SU-DHL-6 (cell line): ENCODE measurements at regions not wholly inside any gene's neighbourhood (a gene's known extent, or its start where the extent isn't known, plus 50 kb on each side); places are given as distances from the start of the nearest gene placed in this dataset.

Experiments
- H2AFZ ChIP-seq: fragments of 200-600 bp; sonication (generic); 2 replicates; pipeline ENCODE4 v1.6.1; 2014; ENCODE audit warnings: low read depth, mild to moderate bottlenecking, moderate library complexity, mixed read lengths, antibody characterized with exemption, low read length; ENCODE audit not compliant: severe bottlenecking
- H3F3A ChIP-seq: fragments of 200-600 bp; shearing (Covaris generic); 2 replicates; pipeline ENCODE4 v1.6.0; 2016; ENCODE audit warnings: antibody characterized with exemption, mild to moderate bottlenecking; ENCODE audit not compliant: insufficient read depth
- H3K27ac ChIP-seq: fragments of 200-600 bp; sonication (generic); 2 replicates; pipeline ENCODE4 v1.5.1; 2016; ENCODE audit warnings: low read depth, mild to moderate bottlenecking, low read length, moderate library complexity, mixed read lengths
- H3K27me3 ChIP-seq: fragments of 200-600 bp; sonication (generic), shearing (Covaris generic); 2 replicates; pipeline ENCODE4 v1.6.0; 2014; ENCODE audit warnings: mild to moderate bottlenecking, low read length
- H3K36me3 ChIP-seq: fragments of 200-600 bp; sonication (generic); 2 replicates; pipeline ENCODE4 v1.6.1; 2014; ENCODE audit warnings: mild to moderate bottlenecking, low read length, mixed read lengths
- H3K4me2 ChIP-seq: fragments of 300-600, 200-600 bp; shearing (Covaris generic), sonication (generic); 2 replicates; pipeline ENCODE4 v1.6.0; 2014; ENCODE audit warnings: low read length, low read depth, mild to moderate bottlenecking; ENCODE audit not compliant: poor library complexity, severe bottlenecking
- H3K4me3 ChIP-seq: fragments of 200-600 bp; sonication (generic); 2 replicates; pipeline ENCODE4 v1.5.1; 2014; ENCODE audit warnings: antibody characterized with exemption, low read length, mild to moderate bottlenecking, mixed read lengths; ENCODE audit not compliant: insufficient read depth, poor library complexity, severe bottlenecking
- H3K79me2 ChIP-seq: fragments of 200-600 bp; sonication (generic); 2 replicates; pipeline ENCODE4 v1.6.1; 2014; ENCODE audit warnings: mild to moderate bottlenecking, low read length, moderate library complexity; ENCODE audit not compliant: insufficient read depth
- H3K9ac ChIP-seq: fragments of 200-600 bp; sonication (generic); 2 replicates; pipeline ENCODE4 v1.7.0; 2014; ENCODE audit warnings: mild to moderate bottlenecking, low read length
- H3K9me2 ChIP-seq: fragments of 200-600 bp; sonication (generic); replicated peaks from 2 replicates; pipeline ENCODE4 v1.6.1; 2014; ENCODE audit warnings: low read length; ENCODE audit not compliant: insufficient read depth
- H3K9me3 ChIP-seq: fragments of 200-600 bp; sonication (generic); 2 replicates; pipeline ENCODE4 v1.6.1; 2014; ENCODE audit warnings: low read length, mixed read lengths; ENCODE audit not compliant: insufficient read depth
- H4K20me1 ChIP-seq: fragments of 200-600 bp; sonication (generic); 2 replicates; pipeline ENCODE4 v1.6.1; 2014; ENCODE audit warnings: low read depth, mild to moderate bottlenecking, antibody characterized with exemption, low read length, moderate library complexity, mixed read lengths
- EZH2phosphoT487 ChIP-seq: fragments of 200-600 bp; sonication (generic), shearing (Covaris generic); conservative IDR thresholded peaks from 2 replicates; pipeline ENCODE4 v1.6.1; 2018; ENCODE audit warnings: mild to moderate bottlenecking, antibody characterized with exemption, low read length, moderate library complexity, mixed read lengths
- TF ChIP-seq, protein P1 (sequence below): fragments of 200-600 bp; sonication (generic); IDR thresholded peaks from one replicate; pipeline ENCODE4 v1.5.1; 2017; ENCODE audit warnings: antibody characterized with exemption, mild to moderate bottlenecking, low read length, moderate library complexity; ENCODE audit not compliant: insufficient read depth, poor library complexity, severe bottlenecking

DNA sequence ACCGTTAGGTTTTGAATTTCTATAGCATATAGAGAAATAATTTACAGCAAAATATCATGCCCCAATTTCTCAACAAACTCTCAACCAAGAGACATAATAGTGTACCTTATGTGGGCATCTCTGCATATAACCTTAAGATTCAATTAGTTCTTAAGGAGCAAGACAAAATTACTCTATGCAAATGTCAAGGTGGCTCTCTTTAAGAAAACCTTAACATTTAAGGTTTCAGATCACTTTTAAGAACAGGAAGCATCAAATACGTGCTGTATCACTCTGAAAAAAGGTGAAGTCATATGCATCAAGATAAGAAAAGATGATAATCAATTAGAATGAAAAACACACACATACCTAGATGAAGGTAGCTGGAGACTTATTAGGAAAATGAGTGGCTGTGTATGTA is 728.0 kb downstream of the FLRT2 start:
- Histone ChIP-seq H4K20me1 (no peaks in the 10 kb centered on the region), H3K4me3 (no peak overlapping the region), H3K27ac (no peak overlapping the region), H3F3A (no peaks in the 10 kb centered on the region), H3K9ac (no peak overlapping the region), H3K9me3 (no peaks in the 10 kb centered on the region), H3K36me3 (no peaks in the 10 kb centered on the region), H3K79me2 (no peaks in the 10 kb centered on the region), H3K4me2 (no peak overlapping the region), H3K9me2 (no peaks in the 10 kb centered on the region), H2AFZ (no peak overlapping the region), H3K27me3 (no peaks in the 10 kb centered on the region)
- TF ChIP-seq, protein P1, sequence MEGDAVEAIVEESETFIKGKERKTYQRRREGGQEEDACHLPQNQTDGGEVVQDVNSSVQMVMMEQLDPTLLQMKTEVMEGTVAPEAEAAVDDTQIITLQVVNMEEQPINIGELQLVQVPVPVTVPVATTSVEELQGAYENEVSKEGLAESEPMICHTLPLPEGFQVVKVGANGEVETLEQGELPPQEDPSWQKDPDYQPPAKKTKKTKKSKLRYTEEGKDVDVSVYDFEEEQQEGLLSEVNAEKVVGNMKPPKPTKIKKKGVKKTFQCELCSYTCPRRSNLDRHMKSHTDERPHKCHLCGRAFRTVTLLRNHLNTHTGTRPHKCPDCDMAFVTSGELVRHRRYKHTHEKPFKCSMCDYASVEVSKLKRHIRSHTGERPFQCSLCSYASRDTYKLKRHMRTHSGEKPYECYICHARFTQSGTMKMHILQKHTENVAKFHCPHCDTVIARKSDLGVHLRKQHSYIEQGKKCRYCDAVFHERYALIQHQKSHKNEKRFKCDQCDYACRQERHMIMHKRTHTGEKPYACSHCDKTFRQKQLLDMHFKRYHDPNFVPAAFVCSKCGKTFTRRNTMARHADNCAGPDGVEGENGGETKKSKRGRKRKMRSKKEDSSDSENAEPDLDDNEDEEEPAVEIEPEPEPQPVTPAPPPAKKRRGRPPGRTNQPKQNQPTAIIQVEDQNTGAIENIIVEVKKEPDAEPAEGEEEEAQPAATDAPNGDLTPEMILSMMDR, result no peak
- TF ChIP-seq EZH2phosphoT487, result no peak

DNA sequence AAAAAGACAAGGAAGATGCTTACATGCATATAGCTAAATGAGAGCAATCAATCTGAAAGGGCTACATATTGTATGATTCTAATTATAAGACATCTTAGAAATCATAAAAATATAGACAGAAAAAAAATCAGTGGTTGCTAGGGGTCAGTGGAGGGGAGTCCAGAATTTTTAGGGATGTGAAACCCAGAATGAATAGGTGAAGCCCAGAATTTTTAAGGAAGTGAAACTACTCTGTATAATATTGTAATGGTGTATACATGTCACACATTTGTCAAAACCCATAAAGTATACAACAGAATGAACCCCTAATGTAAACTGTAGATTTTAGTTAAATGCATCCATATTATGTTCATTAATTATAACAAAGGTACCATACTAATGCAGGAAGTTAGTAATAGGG is 713.2 kb downstream of the FLRT2 start:
- Histone ChIP-seq H3K9me3 (no peaks in the 10 kb centered on the region), H3F3A (no peaks in the 10 kb centered on the region), H3K36me3 (no peaks in the 10 kb centered on the region), H3K9ac (no peak overlapping the region), H2AFZ (no peak overlapping the region), H3K4me2 (no peak overlapping the region), H3K4me3 (no peak overlapping the region), H3K27me3 (no peaks in the 10 kb centered on the region), H3K9me2 (no peaks in the 10 kb centered on the region), H3K27ac (no peak overlapping the region), H4K20me1 (no peaks in the 10 kb centered on the region), H3K79me2 (no peaks in the 10 kb centered on the region)
- TF ChIP-seq EZH2phosphoT487, result no peak
- TF ChIP-seq, protein P1, result no peak

DNA sequence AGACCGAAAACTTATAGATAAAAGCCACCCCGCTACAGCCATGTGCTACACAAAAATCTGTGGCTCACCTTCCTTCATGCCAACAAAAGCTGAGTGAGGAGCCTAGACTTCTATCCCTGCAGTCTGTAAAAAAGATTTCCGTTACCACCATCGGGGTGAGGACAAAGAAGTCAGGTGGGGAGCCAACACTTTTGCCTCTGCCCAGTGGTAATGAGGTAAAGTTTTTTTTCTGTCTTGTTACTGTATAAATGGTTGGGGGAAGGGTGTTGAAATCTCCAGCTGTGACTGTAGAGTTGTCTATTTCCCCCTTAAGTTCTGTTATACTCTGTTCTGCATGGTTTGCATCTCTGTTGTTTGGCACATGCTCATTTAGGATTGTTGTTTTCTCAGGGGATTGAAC is 707.8 kb downstream of the FLRT2 start:
- Histone ChIP-seq H2AFZ (no peak overlapping the region), H3K4me3 (no peak overlapping the region), H3K79me2 (no peaks in the 10 kb centered on the region), H3K36me3 (no peaks in the 10 kb centered on the region), H3F3A (no peaks in the 10 kb centered on the region), H3K4me2 (no peak overlapping the region), H3K9ac (no peak overlapping the region), H3K27ac (no peak overlapping the region), H4K20me1 (no peaks in the 10 kb centered on the region), H3K9me2 (no peaks in the 10 kb centered on the region), H3K9me3 (no peaks in the 10 kb centered on the region), H3K27me3 (no peaks in the 10 kb centered on the region)
- TF ChIP-seq, protein P1, result no peak
- TF ChIP-seq EZH2phosphoT487, result no peak
